ACC112 (cell line): ENCODE measurements at regions not wholly inside any gene's neighbourhood (a gene's known extent, or its start where the extent isn't known, plus 50 kb on each side); places are given as distances from the start of the nearest gene placed in this dataset.

Source experiments
- H2AFZ ChIP-seq: fragments of 200-600 bp; sonication (generic); one replicate; pipeline ENCODE4 v1.6.0; 2017; ENCODE audit warnings: antibody characterized with exemption, low read length; ENCODE audit not compliant: unreplicated experiment
- H3K27ac ChIP-seq: fragments of 200-600 bp; sonication (generic); 2 replicates; pipeline ENCODE4 v1.5.1; 2014; ENCODE audit warnings: low read depth, mild to moderate bottlenecking, antibody characterized with exemption, low read length, moderate library complexity
- H3K27me3 ChIP-seq: fragments of 200-600 bp; sonication (generic); 2 replicates; pipeline ENCODE4 v1.6.1; 2014; ENCODE audit warnings: mild to moderate bottlenecking, antibody characterized with exemption, low read length, moderate library complexity, mixed read lengths; ENCODE audit not compliant: insufficient read depth
- H3K36me3 ChIP-seq: fragments of 200-600 bp; sonication (generic); 2 replicates; pipeline ENCODE4 v1.6.1; 2016; ENCODE audit warnings: mild to moderate bottlenecking, antibody characterized with exemption, low read length, moderate library complexity, mixed read lengths; ENCODE audit not compliant: insufficient read depth
- H3K4me1 ChIP-seq: fragments of 200-600 bp; sonication (generic); one replicate; pipeline ENCODE4 v1.6.1; 2016; ENCODE audit warnings: low read length, mixed read lengths; ENCODE audit not compliant: insufficient read depth, unreplicated experiment, control insufficient read depth
- H3K4me3 ChIP-seq: fragments of 200-600 bp; sonication (generic); 2 replicates; pipeline ENCODE4 v1.5.1; 2014; ENCODE audit warnings: mild to moderate bottlenecking, low read depth, low read length
- H3K79me2 ChIP-seq: fragments of 200-600 bp; sonication (generic); one replicate; pipeline ENCODE4 v1.6.0; 2016; ENCODE audit warnings: low read length; ENCODE audit not compliant: control insufficient read depth, unreplicated experiment, insufficient read depth

DNA sequence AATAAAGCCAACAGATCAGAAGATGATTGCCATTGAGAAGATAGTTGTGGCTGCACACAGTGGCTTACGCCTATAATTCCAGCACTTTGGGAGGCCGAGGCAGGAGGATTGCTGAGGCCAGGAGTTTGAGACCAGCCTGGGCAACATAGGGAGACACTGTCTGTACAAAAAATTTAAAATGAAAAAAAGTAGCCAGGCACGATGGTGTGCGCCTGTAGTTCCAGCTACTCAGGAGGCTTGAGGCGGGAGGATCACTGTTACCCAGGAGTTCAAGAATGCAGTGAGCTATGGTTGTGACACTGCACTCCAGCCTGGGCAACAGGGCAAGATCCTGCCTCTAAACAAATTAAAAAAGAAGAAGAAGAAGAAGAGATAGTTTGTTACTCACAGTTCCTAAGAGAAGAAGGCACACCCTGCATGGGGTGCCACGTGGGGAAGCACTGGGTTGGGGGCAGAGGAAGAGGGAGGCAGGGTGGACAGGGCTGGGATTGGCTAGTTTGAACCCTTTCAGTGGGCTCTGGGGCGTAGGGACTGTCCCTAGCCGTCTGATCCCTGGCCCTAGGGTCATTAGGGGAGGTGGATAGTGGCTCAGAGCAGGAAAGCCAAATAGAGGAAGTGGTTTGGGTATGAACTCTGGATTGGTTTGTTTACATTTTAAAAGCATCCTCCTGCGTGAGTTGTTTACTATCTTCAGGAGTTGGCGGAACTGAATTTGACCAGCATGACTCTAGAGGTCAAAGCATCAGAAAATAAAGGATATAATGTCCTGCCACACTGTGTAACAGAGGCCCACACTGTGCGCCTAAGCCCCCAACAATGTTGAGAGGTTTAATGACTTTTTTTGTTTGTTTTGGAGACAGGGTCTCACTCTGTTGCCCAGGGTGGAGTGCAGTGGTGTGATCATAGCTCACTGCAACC lies 60.5 kb upstream of the MEDAG start:
- Histone ChIP-seq H3K4me3 (no peak overlapping the region), H2AFZ (peak overlapping the region; percentile 8), H3K4me1 (peaks cover 33% of the 10 kb centered on the region), H3K36me3 (no peaks in the 10 kb centered on the region), H3K27ac (peak overlapping the region; percentile 93), H3K79me2 (no peaks in the 10 kb centered on the region), H3K27me3 (no peaks in the 10 kb centered on the region)

DNA sequence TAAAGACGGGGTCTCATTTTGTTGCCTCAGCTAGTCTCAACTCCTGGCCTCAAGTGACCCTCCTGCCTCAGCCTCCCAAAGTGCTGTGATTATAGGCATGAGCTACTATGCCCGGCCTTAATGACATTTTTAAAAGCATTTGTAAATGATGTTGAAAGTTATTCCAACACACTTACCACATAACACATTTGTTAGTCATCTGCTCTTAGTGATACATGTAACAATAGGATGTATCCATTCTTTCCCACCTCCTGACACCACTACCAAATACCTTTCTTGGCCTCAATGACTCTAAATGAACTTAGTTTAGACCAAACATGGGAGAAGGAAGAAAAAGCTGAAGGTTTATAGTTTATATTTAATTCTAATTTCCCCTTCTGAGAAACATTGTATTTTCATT lies 59.8 kb upstream of the MEDAG start:
- H3K4me1 ChIP-seq, result peaks cover 33% of the 10 kb centered on the region
- peak overlapping the region; percentile 93 for H3K27ac ChIP-seq
- H3K79me2 ChIP-seq, result no peaks in the 10 kb centered on the region
- H3K4me3 ChIP-seq, result no peak overlapping the region
- H3K36me3 ChIP-seq, result no peaks in the 10 kb centered on the region
- no peak overlapping the region for H2AFZ ChIP-seq
- H3K27me3 ChIP-seq, result no peaks in the 10 kb centered on the region

DNA sequence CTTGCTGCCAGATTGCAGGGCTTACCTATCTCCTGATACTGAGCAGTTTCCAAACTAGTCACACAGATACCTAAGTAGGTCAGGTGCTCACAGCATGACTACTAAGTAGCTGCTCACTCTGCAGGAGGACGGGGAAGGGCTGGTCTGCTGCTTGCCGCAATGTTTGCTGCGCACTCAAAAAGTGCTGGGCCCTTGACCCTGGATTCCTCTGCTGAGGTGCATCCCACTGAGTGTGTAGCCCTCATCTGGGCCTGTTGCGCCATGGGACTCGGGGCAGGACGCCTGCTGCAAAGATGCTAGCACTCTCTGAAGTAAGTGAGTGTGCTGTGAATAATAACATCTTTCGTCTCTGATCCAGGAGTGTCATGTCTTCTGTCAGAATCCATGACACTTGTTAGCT lies 59.2 kb upstream of the MEDAG start:
- H2AFZ ChIP-seq, result no peak overlapping the region
- H3K27me3 ChIP-seq, result no peaks in the 10 kb centered on the region
- peak overlapping the region; percentile 93 for H3K27ac ChIP-seq
- no peaks in the 10 kb centered on the region for H3K79me2 ChIP-seq
- peaks cover 33% of the 10 kb centered on the region for H3K4me1 ChIP-seq
- no peak overlapping the region for H3K4me3 ChIP-seq
- H3K36me3 ChIP-seq, result no peaks in the 10 kb centered on the region

DNA sequence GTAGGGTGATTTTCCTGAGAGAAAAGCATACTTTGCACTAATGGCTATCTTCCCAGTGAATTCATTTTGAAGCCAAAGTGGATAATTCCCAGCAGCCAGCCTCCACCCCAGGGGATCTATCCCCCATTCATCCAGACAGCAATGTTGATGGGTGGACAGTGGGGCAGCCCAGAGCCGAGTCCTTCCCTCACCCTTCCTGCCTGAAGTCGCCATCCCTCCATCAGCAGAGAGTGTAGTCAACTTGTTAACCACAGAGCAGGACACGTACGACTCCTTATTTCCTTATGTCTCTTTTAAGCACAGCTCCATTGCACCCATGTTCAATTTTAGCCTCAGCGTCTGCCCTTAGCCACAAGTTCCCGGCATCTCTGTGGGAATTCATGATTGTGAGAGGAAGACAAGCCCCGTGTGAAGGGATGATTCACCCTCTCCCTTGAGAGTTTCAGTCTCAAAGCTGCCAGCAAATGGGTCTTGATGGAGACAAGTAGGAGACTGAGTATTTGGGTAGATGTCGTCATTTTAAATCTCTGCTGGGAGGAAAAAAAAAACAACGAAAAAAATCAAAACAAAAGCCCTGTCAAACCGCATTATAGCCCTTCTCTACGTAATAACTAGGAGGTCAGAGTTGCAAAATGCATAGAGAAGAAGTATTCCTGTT lies 58.3 kb upstream of the MEDAG start:
- Histone ChIP-seq H3K4me1 (peaks cover 33% of the 10 kb centered on the region), H2AFZ (no peak overlapping the region), H3K36me3 (no peaks in the 10 kb centered on the region), H3K79me2 (no peaks in the 10 kb centered on the region), H3K27ac (peak overlapping the region; percentile 93), H3K27me3 (no peaks in the 10 kb centered on the region), H3K4me3 (no peak overlapping the region)

DNA sequence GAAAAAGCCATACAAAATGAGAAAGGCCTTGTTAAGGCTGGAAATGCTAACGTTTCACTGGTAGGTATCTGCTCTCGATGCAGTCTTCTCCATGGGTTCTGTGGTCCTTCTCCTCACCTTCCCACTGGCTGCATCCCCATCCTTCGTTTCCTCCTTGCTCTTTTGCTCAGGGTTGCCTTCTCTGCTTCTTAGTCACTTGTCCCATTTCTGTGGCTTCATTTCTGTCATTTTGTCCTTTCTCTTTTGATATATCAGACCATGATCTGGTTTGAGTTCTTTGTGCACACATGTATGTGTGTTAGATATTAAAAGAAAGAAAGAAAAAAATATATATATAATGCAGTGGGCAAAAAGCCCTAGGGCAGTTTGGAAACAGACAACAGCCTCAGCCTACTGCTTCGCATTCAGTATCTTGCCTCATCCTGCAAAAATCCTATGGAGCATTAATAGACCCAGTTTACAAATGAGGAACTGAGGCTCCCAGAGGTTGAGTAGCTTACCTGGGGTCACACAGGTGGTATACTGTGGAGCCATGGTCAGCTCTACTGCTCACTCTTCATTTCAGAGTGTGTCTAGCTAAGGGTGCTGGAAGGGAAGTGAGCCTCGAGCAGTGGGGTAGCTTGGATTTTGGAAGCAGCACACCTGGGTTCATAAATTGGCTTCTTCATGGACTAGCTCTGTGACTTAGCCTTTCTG lies 57.6 kb upstream of the MEDAG start:
- Histone ChIP-seq H3K27me3 (no peaks in the 10 kb centered on the region), H3K79me2 (no peaks in the 10 kb centered on the region), H3K4me1 (peaks cover 33% of the 10 kb centered on the region), H3K36me3 (no peaks in the 10 kb centered on the region), H3K27ac (peak overlapping the region; percentile 93), H3K4me3 (no peak overlapping the region), H2AFZ (no peak overlapping the region)

DNA sequence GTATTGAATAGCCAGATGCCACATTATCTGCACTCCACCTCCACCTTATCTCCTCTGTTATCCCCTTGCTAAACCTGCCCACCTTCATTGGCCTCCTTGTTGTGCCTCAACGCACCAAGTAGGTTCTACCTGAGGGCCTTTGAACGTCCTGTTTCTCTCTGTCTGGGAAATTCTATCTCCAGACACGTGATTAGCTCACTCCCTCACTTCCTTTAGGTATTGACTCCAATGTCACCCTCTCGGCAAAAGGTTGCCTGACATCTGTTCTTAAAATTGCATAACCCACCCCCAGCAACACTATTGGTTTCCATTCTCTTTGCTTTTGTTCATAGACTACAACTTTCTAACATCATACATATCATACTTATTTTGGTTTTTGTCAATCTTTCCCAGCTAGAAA lies 56.5 kb upstream of the MEDAG start:
- no peaks in the 10 kb centered on the region for H3K27me3 ChIP-seq
- H3K27ac ChIP-seq, result no peak overlapping the region
- no peak overlapping the region for H3K4me3 ChIP-seq
- no peak overlapping the region for H2AFZ ChIP-seq
- no peaks in the 10 kb centered on the region for H3K36me3 ChIP-seq
- peaks cover 33% of the 10 kb centered on the region for H3K4me1 ChIP-seq
- no peaks in the 10 kb centered on the region for H3K79me2 ChIP-seq

DNA sequence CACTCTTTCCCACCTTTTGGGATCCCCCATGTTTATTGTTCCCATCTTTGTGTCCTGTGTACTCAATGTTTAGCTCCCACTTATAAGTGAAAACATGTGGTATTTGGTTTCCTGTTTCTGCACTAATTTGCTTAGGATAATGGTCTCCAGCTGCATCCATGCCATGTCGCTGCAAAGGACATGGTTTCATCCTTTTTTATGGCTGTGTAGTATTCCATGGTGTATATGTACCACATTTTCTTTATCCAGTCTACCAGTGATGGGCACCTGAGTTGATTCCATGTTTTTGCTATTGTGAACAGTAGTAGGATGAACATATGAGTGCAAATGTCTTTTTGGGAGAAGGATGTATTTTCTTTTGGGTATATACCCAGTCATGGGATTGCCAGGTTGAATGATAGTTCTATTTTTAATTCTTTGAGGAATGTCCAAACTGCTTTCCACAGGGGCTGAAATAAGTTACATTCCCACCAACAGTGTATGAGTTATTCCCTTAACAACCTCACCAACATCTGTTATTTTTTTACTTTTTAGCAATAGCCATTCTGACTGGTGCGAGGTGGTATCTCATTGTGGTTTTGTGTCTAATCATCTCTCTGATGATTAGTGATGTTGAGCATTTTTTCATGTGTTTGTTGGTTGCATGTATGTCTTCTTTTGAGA lies 55.7 kb upstream of the MEDAG start:
- no peak overlapping the region for H3K4me3 ChIP-seq
- no peaks in the 10 kb centered on the region for H3K79me2 ChIP-seq
- no peak overlapping the region for H2AFZ ChIP-seq
- no peaks in the 10 kb centered on the region for H3K27me3 ChIP-seq
- peaks cover 33% of the 10 kb centered on the region for H3K4me1 ChIP-seq
- H3K36me3 ChIP-seq, result no peaks in the 10 kb centered on the region
- H3K27ac ChIP-seq, result no peak overlapping the region

DNA sequence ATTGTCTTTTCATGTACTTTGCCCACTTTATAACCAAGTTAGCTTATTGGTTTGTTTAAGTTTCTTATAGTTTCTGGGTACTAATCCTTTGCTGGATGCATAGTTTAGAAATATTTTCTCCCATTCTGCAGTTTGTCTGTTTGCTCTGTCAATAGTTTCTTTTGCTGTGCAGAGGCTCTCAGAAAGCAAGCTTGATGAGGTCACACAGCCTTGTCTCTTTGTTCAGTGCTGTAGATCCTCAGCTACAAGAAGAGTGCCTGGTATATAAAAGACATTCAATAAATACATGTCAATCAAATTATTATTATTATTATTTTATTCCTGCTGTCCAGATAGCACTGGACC lies 55.2 kb upstream of the MEDAG start:
- Histone ChIP-seq H2AFZ (no peak overlapping the region), H3K36me3 (no peaks in the 10 kb centered on the region), H3K27me3 (no peaks in the 10 kb centered on the region), H3K4me3 (no peak overlapping the region), H3K79me2 (no peaks in the 10 kb centered on the region), H3K4me1 (peaks cover 28% of the 10 kb centered on the region), H3K27ac (no peak overlapping the region)

DNA sequence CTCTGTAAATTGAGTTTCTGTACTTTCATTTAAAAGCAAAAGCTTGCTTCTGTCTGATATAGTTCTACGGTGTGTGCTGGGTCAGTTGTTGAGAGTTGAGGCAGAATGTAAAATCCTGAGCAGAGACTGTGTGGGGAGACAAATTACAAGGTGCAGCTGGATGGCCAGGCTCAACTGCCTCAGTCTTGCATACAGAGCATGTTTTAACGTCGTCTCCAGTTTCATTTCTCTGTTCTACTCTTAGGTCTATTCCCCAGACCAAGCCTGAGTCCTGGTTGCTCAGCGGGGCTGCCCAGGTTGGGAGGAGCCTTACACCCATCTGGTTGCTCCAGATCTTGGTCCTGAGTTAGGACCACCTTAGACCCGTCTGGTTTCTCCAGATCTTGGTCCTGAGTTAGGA lies 54.4 kb upstream of the MEDAG start:
- H3K36me3 ChIP-seq, result no peaks in the 10 kb centered on the region
- no peaks in the 10 kb centered on the region for H3K27me3 ChIP-seq
- peaks cover 19% of the 10 kb centered on the region for H3K4me1 ChIP-seq
- H3K79me2 ChIP-seq, result no peaks in the 10 kb centered on the region
- H3K27ac ChIP-seq, result no peak overlapping the region
- H2AFZ ChIP-seq, result no peak overlapping the region
- H3K4me3 ChIP-seq, result no peak overlapping the region

DNA sequence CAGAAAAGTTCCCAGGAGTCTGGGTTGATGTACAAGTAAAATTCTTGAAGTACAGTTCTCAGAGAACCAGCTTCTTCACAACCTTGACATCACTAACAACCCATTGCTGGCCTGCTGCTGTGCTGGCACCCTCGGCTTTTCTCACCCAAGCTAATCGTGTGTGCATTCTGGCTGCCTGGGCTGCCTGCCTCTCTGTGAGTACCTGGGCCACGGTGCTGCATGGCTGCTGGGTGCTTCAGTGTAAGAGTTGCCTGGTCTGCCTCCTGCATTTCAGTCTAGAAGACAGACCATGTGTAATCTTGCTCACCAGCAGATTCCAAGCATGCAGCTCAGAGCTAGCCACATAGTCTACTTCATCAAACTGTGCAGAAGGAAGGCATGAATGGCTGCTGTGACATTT lies 50.5 kb upstream of the MEDAG start:
- Histone ChIP-seq H3K4me3 (no peak overlapping the region), H3K27ac (no peak overlapping the region)

More for the DNA sequence above, 50.5 kb upstream of the MEDAG start:
- no peaks in the 10 kb centered on the region for H3K79me2 ChIP-seq
- no peaks in the 10 kb centered on the region for H3K36me3 ChIP-seq
- no peak overlapping the region for H2AFZ ChIP-seq
- no peaks in the 10 kb centered on the region for H3K27me3 ChIP-seq
- no peaks in the 10 kb centered on the region for H3K4me1 ChIP-seq
